Lower lobe of right lung (tissue), 2 donors: ENCODE measurements at regions not wholly inside any gene's neighbourhood (a gene's known extent, or its start where the extent isn't known, plus 50 kb on each side); places are given as distances from the start of the nearest gene placed in this dataset.

Experiments
- ATAC-seq, 2 donors: fragments of 200-7000 bp; cut with Tn5 transposase; one replicate each; pipeline ENCODE4 v1.9.1; 2020 to 2022; ENCODE audit warnings: mild to moderate bottlenecking in 2 of 2, moderate library complexity in 2 of 2
- DNase-seq: peaks from one replicate; pipeline ENCODE4 v3.0.0-alpha.2; 2020
- H3K27ac ChIP-seq: fragments of 200-600 bp; one replicate; pipeline ENCODE4 v1.8.0; 2022
- H3K27me3 ChIP-seq: fragments of 200-600 bp; one replicate; pipeline ENCODE4 v1.8.0; 2022; ENCODE audit warnings: low read depth
- H3K36me3 ChIP-seq: fragments of 200-600 bp; one replicate; pipeline ENCODE4 v1.8.0; 2022; ENCODE audit warnings: mild to moderate bottlenecking
- H3K4me1 ChIP-seq: fragments of 200-600 bp; one replicate; pipeline ENCODE4 v1.8.0; 2022
- H3K4me3 ChIP-seq: fragments of 200-600 bp; one replicate; pipeline ENCODE4 v1.8.0; 2022; ENCODE audit warnings: mild to moderate bottlenecking
- H3K9me3 ChIP-seq: fragments of 200-600 bp; one replicate; pipeline ENCODE4 v1.8.0; 2022
- intact Hi-C: fragments of 100-400 bp; cut with DNase I; formaldehyde crosslinking; loops from one replicate; pipeline ENCODE4 v1.11.0; 2022
- TF ChIP-seq, protein P1 (sequence below): fragments of 200-600 bp; IDR thresholded peaks from one replicate; pipeline ENCODE4 v1.8.0; 2022; ENCODE audit warnings: antibody characterized with exemption, mild to moderate bottlenecking
- donor health status: DM: no; HTN: yes; CAD: no; lungs with severe emphysema.

DNA sequence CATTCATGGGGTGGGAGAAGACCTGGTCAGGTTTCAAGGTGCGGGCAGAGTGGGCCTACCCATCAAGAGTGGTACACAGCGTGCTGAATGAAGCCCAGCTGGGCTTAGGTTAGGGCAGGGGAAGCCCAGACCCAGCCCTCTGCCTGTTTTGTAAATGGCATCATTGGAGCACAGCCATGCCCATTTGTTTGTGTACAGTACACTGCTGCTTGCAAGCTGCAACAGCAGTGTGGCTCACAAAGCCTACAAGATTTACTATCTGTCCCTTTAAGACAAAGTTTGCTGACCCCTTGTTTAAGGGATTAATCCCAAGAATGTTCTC, 230.1 kb upstream of the TNRC6C start:
- H3K4me1 ChIP-seq, result no peaks in the 10 kb centered on the region
- TF ChIP-seq, protein P1, sequence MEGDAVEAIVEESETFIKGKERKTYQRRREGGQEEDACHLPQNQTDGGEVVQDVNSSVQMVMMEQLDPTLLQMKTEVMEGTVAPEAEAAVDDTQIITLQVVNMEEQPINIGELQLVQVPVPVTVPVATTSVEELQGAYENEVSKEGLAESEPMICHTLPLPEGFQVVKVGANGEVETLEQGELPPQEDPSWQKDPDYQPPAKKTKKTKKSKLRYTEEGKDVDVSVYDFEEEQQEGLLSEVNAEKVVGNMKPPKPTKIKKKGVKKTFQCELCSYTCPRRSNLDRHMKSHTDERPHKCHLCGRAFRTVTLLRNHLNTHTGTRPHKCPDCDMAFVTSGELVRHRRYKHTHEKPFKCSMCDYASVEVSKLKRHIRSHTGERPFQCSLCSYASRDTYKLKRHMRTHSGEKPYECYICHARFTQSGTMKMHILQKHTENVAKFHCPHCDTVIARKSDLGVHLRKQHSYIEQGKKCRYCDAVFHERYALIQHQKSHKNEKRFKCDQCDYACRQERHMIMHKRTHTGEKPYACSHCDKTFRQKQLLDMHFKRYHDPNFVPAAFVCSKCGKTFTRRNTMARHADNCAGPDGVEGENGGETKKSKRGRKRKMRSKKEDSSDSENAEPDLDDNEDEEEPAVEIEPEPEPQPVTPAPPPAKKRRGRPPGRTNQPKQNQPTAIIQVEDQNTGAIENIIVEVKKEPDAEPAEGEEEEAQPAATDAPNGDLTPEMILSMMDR, result no peak
- H3K27me3 ChIP-seq, result no peaks in the 10 kb centered on the region
- H3K36me3 ChIP-seq, result no peaks in the 10 kb centered on the region
- H3K27ac ChIP-seq, result no peak overlapping the region
- H3K9me3 ChIP-seq, result peaks cover 4% of the 10 kb centered on the region
- ATAC-seq, result no peak
- no peak overlapping the region for H3K4me3 ChIP-seq
- intact Hi-C loops, result no loop called here
- DNase-seq, result no peak

DNA sequence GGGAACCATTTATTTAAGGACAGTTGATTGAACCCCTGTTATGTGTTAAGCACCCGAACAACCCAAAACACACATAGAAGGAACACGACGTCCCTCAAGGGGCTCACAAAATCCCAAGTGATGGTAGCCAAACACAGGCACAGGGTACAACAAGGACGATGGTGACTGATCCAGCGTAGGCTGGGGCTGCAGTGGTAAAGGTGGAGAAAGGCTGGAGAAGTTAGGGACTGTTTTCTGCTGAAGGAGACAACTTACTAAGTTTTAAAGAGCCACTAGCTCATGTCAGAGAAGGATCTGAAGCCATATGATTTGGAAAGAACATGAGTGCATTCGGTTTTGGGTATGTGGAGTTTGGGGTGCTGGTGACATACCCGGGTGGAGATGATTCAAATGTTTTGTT, 229.6 kb upstream of the TNRC6C start:
- ATAC-seq (no peak), DNase-seq (no peak)
- no peak overlapping the region for H3K4me3 ChIP-seq
- intact Hi-C loops, result no loop called here
- H3K4me1 ChIP-seq, result peaks cover 4% of the 10 kb centered on the region
- H3K36me3 ChIP-seq, result no peaks in the 10 kb centered on the region
- H3K27me3 ChIP-seq, result no peaks in the 10 kb centered on the region
- TF ChIP-seq, protein P1, result no peak
- H3K27ac ChIP-seq, result no peak overlapping the region
- H3K9me3 ChIP-seq, result peaks cover 4% of the 10 kb centered on the region

DNA sequence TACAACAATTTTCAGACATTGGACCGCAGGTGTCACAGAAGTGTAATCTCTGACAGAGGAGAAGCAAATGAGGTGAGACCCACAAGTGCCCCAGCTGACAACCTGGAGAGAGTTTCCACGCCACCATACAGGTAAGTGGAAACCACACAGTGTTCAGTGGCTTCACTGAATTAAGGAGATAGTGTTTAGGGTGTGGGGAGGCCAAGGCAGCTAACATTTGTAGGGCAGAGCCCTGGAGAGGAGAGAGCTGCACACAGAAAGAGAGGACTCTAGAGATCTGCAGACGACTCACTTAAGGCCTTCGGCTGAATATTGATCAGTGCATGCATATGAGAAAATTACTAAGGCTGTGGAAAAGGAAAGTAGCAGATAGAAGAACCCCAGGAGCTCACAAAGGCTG, 228.9 kb upstream of the TNRC6C start:
- H3K27ac ChIP-seq, result no peak overlapping the region
- no peak overlapping the region for H3K4me3 ChIP-seq
- peaks cover 4% of the 10 kb centered on the region for H3K9me3 ChIP-seq
- ATAC-seq, result no peak
- H3K36me3 ChIP-seq, result no peaks in the 10 kb centered on the region
- TF ChIP-seq, protein P1, result no peak
- peaks cover 11% of the 10 kb centered on the region for H3K4me1 ChIP-seq
- intact Hi-C loops, result no loop called here
- DNase-seq, result no peak
- no peaks in the 10 kb centered on the region for H3K27me3 ChIP-seq

DNA sequence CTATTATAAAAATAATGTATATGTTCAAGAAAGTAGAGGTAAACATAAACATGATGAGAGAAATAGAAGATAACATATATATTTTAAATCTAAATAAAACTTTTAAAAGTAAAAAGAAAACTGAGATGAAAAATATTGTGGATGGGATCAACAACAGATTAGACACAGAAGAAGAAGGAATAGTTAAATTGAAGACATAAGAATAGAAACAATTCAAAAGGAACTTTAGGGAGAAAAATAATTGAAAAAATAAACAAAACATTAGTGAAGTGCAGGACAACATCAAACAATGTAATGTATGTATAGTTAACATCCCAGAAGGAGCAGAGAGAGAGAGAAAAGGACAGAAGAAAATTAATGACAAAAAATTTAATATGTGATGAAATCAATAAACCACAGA, 228.1 kb upstream of the TNRC6C start:
- Histone ChIP-seq H3K4me3 (no peak overlapping the region), H3K4me1 (peaks cover 19% of the 10 kb centered on the region), H3K9me3 (peaks cover 4% of the 10 kb centered on the region), H3K36me3 (no peaks in the 10 kb centered on the region), H3K27me3 (no peaks in the 10 kb centered on the region), H3K27ac (no peak overlapping the region)
- DNase-seq (no peak), ATAC-seq (no peak)
- intact Hi-C loops, result no loop called here
- TF ChIP-seq, protein P1, result no peak

DNA sequence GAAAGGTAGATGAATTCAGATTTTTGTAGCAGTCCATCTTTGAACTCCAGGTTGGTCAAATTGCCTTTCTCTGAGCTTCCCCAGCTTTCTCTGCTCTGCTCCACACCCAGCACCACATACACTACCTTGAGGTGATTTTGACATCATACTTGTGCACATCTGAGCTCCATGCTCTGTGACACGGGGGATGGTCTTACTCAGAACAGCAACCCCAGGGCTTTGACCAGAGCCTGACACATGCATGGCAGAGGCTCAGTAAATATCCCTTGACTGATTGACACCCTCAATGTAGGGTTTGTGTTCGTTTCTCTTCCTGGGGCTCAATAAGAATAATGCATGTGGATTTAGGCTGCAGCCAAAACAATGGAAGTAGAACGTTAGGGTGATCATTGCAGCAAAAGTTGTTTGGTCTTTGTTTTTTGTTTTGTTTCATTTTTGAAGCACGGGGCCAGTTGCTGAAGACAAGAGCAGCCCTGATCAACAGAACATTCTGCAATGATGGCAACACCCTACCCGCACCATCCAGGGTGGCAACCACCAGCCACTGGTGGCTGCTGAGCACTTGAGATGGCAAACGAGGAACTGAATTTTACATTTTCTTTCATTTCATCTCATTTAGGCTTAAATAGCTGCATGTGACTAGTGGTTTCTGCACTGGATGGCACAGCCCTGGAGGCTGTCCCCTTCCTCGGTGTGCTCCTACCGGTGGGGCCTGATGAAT, 224.8 kb upstream of the TNRC6C start:
- H3K4me3 ChIP-seq, result no peak overlapping the region
- no peaks in the 10 kb centered on the region for H3K36me3 ChIP-seq
- DNase-seq (no peak), ATAC-seq (no peak)
- H3K27ac ChIP-seq, result peak overlapping the region; percentile 56
- intact Hi-C loops, result no loop called here
- peaks cover 4% of the 10 kb centered on the region for H3K9me3 ChIP-seq
- peaks cover 28% of the 10 kb centered on the region for H3K4me1 ChIP-seq
- no peaks in the 10 kb centered on the region for H3K27me3 ChIP-seq
- TF ChIP-seq, protein P1, result no peak
